Caco-2 (cell line): ENCODE measurements at regions not wholly inside any gene's neighbourhood (a gene's known extent, or its start where the extent isn't known, plus 50 kb on each side); places are given as distances from the start of the nearest gene placed in this dataset.

ENCODE experiments used
- BruUV-seq: library from RNA; stranded (reverse); fragments of 400-500 nt; replicated peaks from 2 replicates; lab custom pipeline; 2021; lab: Mats Ljungman, UMichigan
- CTCF ChIA-PET: fragments of 300-600 bp; sonication (Branson Sonifier 250); formaldehyde crosslinking; loops from one replicate; lab custom pipeline; 2022; ENCODE audit warnings: antibody characterized with exemption; lab: Charles Lee
- POLR2A ChIA-PET: fragments of 300-600 bp; sonication (Branson Sonifier 250); formaldehyde crosslinking; loops from one replicate; lab custom pipeline; 2022; ENCODE audit warnings: antibody characterized with exemption; lab: Charles Lee
- DNase-seq, 2 experiments: peaks; one replicate each; pipeline versions ENCODE4 v3.0.0 to v3.0.0-alpha.2; 2020 to 2022
- H3K27me3 ChIP-seq: replicated peaks from 2 replicates; pipeline ENCODE4 v1.6.0; 2011; ENCODE audit warnings: low read length; ENCODE audit not compliant: control insufficient read depth, insufficient read depth
- H3K36me3 ChIP-seq: 2 replicates; pipeline ENCODE4 v1.5.1; 2011; ENCODE audit warnings: low read length; ENCODE audit not compliant: control insufficient read depth, insufficient read depth
- H3K4me1 ChIP-seq: fragments of 250-450 bp; sonication (Bioruptor Pico); 2 replicates; pipeline ENCODE4 v1.5.1; 2020; ENCODE audit warnings: mild to moderate bottlenecking
- H3K4me3 ChIP-seq: 2 replicates; pipeline ENCODE4 v1.5.1; 2011; ENCODE audit warnings: low read depth, mild to moderate bottlenecking, control low read depth, low read length
- H3K9me3 ChIP-seq: fragments of 250-450 bp; sonication (Bioruptor Pico); 2 replicates; pipeline ENCODE4 v1.5.1; 2020; ENCODE audit warnings: mild to moderate bottlenecking, moderate library complexity
- H3K27ac Mint-ChIP-seq: one replicate; pipeline ENCODE4 v1.8.0; 2022; ENCODE audit warnings: mixed read lengths; ENCODE audit not compliant: unreplicated experiment
- H3K27me3 Mint-ChIP-seq: one replicate; pipeline ENCODE4 v1.8.0; 2022; ENCODE audit warnings: mixed read lengths; ENCODE audit not compliant: insufficient read depth, unreplicated experiment
- H3K36me3 Mint-ChIP-seq: one replicate; pipeline ENCODE4 v1.8.0; 2022; ENCODE audit warnings: mild to moderate bottlenecking, mixed read lengths; ENCODE audit not compliant: insufficient read depth, unreplicated experiment
- H3K4me1 Mint-ChIP-seq: one replicate; pipeline ENCODE4 v1.8.0; 2022; ENCODE audit warnings: low read depth, mixed read lengths; ENCODE audit not compliant: unreplicated experiment
- H3K4me3 Mint-ChIP-seq: one replicate; pipeline ENCODE4 v1.8.0; 2022; ENCODE audit warnings: mild to moderate bottlenecking, moderate library complexity, mixed read lengths; ENCODE audit not compliant: unreplicated experiment
- H3K9me3 Mint-ChIP-seq: one replicate; pipeline ENCODE4 v1.8.0; 2022; ENCODE audit warnings: mixed read lengths; ENCODE audit not compliant: unreplicated experiment
- CTCF ChIP-seq, 2 experiments: fragments of 200-600 bp in 1 of 2; IDR thresholded peaks; 1 replicate in 1 of 2; 2 replicates in 1 of 2; pipeline versions ENCODE4 v1.5.1 to v1.8.0; 2011 to 2022; ENCODE audit warnings: antibody characterized with exemption in 1 of 2, control low read depth in 1 of 2, inconsistent platforms in 1 of 2, low read depth in 1 of 2, low read length in 1 of 2, mild to moderate bottlenecking in 1 of 2, moderate library complexity in 1 of 2; ENCODE audit not compliant: insufficient read depth in 1 of 2, severe bottlenecking in 1 of 2, unreplicated experiment in 1 of 2
- intact Hi-C: fragments of 100-400 bp; cut with micrococcal nuclease; formaldehyde crosslinking; loops from one replicate; pipeline ENCODE4 v1.10.0; 2022; ENCODE audit not compliant: unreplicated experiment

GRCh38 chr1:182269097-182269496 is 122.5 kb downstream of the GLUL start:
- CTCF ChIA-PET: no interaction called here
- Mint-ChIP-seq H3K27ac (no peak overlapping the region), H3K4me3 (no peak overlapping the region), H3K36me3 (no peaks in the 10 kb centered on the region), H3K27me3 (no peaks in the 10 kb centered on the region), H3K4me1 (no peaks in the 10 kb centered on the region), H3K9me3 (no peaks in the 10 kb centered on the region)
- intact Hi-C loops: no loop called here
- no TSS peak for BruUV-seq
- POLR2A ChIA-PET: no interaction called here
- peak in 1 of 2 experiments; percentile 16 for TF ChIP-seq CTCF (IDR thresholded peaks at IDR 0.05; ENCODE audit: insufficient read depth in 1 of 2, low read depth in 1 of 2, low read length in 1 of 2, severe bottlenecking in 1 of 2, unreplicated experiment in 1 of 2)
- H3K27me3 ChIP-seq: no peaks in the 10 kb centered on the region
- no peaks in the 10 kb centered on the region for H3K4me1 ChIP-seq
- no peak overlapping the region for H3K4me3 ChIP-seq
- H3K36me3 ChIP-seq: no peaks in the 10 kb centered on the region
- DNase-seq: no peak
- no peaks in the 10 kb centered on the region; the same call in 1 of the 2 replicates for H3K9me3 ChIP-seq

- intact Hi-C loops: no loop called here
- Histone ChIP-seq H3K4me1 (no peaks in the 10 kb centered on the region), H3K36me3 (no peaks in the 10 kb centered on the region), H3K27me3 (no peaks in the 10 kb centered on the region), H3K9me3 (no peaks in the 10 kb centered on the region; the same call in 1 of the 2 replicates), H3K4me3 (no peak overlapping the region)
- no TSS peak for BruUV-seq
- DNase-seq: no peak
- Mint-ChIP-seq H3K36me3 (no peaks in the 10 kb centered on the region), H3K9me3 (no peaks in the 10 kb centered on the region), H3K4me1 (no peaks in the 10 kb centered on the region), H3K27me3 (no peaks in the 10 kb centered on the region), H3K4me3 (no peak overlapping the region), H3K27ac (no peak overlapping the region)
- POLR2A ChIA-PET: no interaction called here
- CTCF ChIA-PET: no interaction called here
- no peak for TF ChIP-seq CTCF (IDR thresholded peaks at IDR 0.05; ENCODE audit: insufficient read depth in 1 of 2, low read depth in 1 of 2, low read length in 1 of 2, severe bottlenecking in 1 of 2, unreplicated experiment in 1 of 2)
Observed at GRCh38 chr1:182268669-182269068, 122.9 kb downstream of the GLUL start.

GRCh38 chr1:182264185-182264584 is 127.4 kb downstream of the GLUL start:
- H3K4me3 Mint-ChIP-seq: no peak overlapping the region
- intact Hi-C loops: no loop called here
- Histone ChIP-seq H3K27me3 (no peaks in the 10 kb centered on the region), H3K4me3 (no peak overlapping the region), H3K36me3 (no peaks in the 10 kb centered on the region), H3K4me1 (no peaks in the 10 kb centered on the region), H3K9me3 (no peaks in the 10 kb centered on the region)
- H3K27ac Mint-ChIP-seq: no peak overlapping the region
- TF ChIP-seq CTCF (IDR thresholded peaks at IDR 0.05; ENCODE audit: insufficient read depth in 1 of 2, low read depth in 1 of 2, low read length in 1 of 2, severe bottlenecking in 1 of 2, unreplicated experiment in 1 of 2): no peak
- H3K4me1 Mint-ChIP-seq: no peaks in the 10 kb centered on the region
- DNase-seq: no peak
- H3K27me3 Mint-ChIP-seq: no peaks in the 10 kb centered on the region
- H3K9me3 Mint-ChIP-seq: no peaks in the 10 kb centered on the region
- POLR2A ChIA-PET: no interaction called here
- H3K36me3 Mint-ChIP-seq: no peaks in the 10 kb centered on the region
- CTCF ChIA-PET: no interaction called here
- no TSS peak for BruUV-seq
